ENCODE measurements at regions not wholly inside any gene's neighbourhood (a gene's known extent, or its start where the extent isn't known, plus 50 kb on each side); places are given as distances from the start of the nearest gene placed in this dataset.
"Not testable (repeated sequence)": the region's sequence is repeated elsewhere in the genome, so short reads cannot be mapped to it uniquely, and the experiment has no call there.

DNA sequence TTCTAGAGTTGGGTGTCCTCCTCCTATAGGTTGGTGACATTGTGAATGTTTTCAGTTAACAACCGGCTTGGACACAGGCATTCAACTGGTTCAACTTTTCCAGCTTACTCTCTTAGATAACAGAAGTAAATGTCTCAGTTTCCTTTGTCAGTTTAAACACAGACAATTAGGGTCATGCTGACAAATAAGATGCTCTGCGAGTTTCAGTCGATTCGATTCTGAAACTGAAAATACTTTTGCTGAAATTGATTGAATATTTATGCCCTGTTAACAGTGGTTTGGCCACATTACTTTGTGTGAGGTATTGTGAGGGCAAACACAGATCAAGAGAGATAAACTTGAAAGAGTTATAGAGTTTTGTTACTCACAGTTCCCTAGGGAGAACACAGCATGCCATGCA, 330.5 kb upstream of the FOLH1 start:
- not testable (repeated sequence) for TF ChIP-seq EP300, POLR2A (IDR thresholded peaks at IDR 0.05)
- TF ChIP-seq, protein P1, sequence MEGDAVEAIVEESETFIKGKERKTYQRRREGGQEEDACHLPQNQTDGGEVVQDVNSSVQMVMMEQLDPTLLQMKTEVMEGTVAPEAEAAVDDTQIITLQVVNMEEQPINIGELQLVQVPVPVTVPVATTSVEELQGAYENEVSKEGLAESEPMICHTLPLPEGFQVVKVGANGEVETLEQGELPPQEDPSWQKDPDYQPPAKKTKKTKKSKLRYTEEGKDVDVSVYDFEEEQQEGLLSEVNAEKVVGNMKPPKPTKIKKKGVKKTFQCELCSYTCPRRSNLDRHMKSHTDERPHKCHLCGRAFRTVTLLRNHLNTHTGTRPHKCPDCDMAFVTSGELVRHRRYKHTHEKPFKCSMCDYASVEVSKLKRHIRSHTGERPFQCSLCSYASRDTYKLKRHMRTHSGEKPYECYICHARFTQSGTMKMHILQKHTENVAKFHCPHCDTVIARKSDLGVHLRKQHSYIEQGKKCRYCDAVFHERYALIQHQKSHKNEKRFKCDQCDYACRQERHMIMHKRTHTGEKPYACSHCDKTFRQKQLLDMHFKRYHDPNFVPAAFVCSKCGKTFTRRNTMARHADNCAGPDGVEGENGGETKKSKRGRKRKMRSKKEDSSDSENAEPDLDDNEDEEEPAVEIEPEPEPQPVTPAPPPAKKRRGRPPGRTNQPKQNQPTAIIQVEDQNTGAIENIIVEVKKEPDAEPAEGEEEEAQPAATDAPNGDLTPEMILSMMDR (IDR thresholded peaks at IDR 0.05) = not testable (repeated sequence)
